Spinal cord (tissue), 9 donors: ENCODE measurements at regions not wholly inside any gene's neighbourhood (a gene's known extent, or its start where the extent isn't known, plus 50 kb on each side); places are given as distances from the start of the nearest gene placed in this dataset.

Experiments used
- DNase-seq, 6 donors: peaks; one replicate each; pipeline versions ENCODE4 v3.0.0 to v3.0.0-alpha.2; 2013 to 2015; ENCODE audit warnings: low spot score in 6 of 6, low read depth in 4 of 6
- H3K27ac ChIP-seq: one replicate; pipeline ENCODE4 v1.5.1; 2013; ENCODE audit warnings: low read depth, low read length, control low read depth
- H3K27me3 ChIP-seq: one replicate; pipeline ENCODE4 v1.6.1; 2013; ENCODE audit warnings: low read length; ENCODE audit not compliant: control insufficient read depth, insufficient read depth
- H3K36me3 ChIP-seq: one replicate; pipeline ENCODE4 v1.6.1; 2013; ENCODE audit warnings: low read length; ENCODE audit not compliant: control insufficient read depth, insufficient read depth
- H3K4me1 ChIP-seq: one replicate; pipeline ENCODE4 v1.6.1; 2013; ENCODE audit warnings: low read length; ENCODE audit not compliant: control insufficient read depth, insufficient read depth
- H3K4me3 ChIP-seq: one replicate; pipeline ENCODE4 v1.5.1; 2013; ENCODE audit warnings: low read depth, low read length, control low read depth
- H3K9me3 ChIP-seq: one replicate; pipeline ENCODE4 v1.6.1; 2013; ENCODE audit warnings: low read length; ENCODE audit not compliant: control insufficient read depth, insufficient read depth
- WGBS: methylation state at CpG from one replicate; pipeline ENCODE4 v1.1.5; 2013; ENCODE audit warnings: missing lambda C conversion rate; ENCODE audit not compliant: insufficient coverage; 5-methylcytosine and 5-hydroxymethylcytosine counted together
- donor health status: healthy.

DNA sequence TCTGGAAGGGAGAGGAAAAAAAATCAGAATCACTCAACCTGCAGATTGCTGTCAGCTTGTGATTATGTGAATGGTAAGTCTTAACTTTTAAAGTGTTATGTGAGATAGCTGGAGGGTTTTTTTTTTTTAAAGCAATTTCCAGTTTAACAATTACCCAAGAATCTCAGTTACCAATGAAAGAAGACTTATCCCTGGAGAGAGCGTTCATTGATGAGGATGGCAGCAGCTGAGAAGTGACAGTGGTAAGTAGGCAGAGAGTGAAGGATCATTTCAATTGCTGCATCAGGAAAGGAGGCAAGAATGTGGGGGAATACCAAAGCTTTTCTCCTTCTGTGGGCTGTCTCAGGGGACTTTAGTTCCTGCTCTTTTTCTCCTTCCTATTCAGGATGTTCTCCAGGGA, 370.2 kb upstream of the C9orf72 start:
- Histone ChIP-seq H3K36me3 (no peaks in the 10 kb centered on the region), H3K4me3 (no peak overlapping the region), H3K27me3 (no peaks in the 10 kb centered on the region), H3K4me1 (no peaks in the 10 kb centered on the region), H3K27ac (no peak overlapping the region), H3K9me3 (no peaks in the 10 kb centered on the region)
- WGBS = no CpG with 5 or more reads among the region's 1 CpG
- peak in 1 of 6 donors; percentile 51 for DNase-seq

DNA sequence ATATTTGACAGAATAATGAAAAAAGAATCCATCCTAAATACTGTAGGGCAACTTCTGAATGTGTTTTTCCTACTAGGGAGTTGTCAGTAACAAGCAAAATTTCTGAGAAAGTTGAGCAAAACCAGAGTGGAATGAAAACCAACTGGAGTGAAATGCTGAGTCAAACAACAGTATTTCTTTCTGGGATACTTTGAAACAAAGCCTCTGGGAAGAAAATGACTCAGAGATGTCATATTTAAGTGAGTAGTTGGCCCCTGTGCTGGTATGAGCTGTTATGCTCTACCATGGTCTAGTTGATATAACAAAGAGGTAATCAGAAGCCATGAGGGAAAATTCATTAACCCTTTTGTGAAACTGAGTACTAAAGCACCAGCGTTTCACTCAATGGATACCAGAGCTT, 372.1 kb upstream of the C9orf72 start:
- DNase-seq = no peak
- no CpG with 5 or more reads among the region's 1 CpG for WGBS
- Histone ChIP-seq H3K27ac (no peak overlapping the region), H3K4me3 (no peak overlapping the region), H3K27me3 (no peaks in the 10 kb centered on the region), H3K9me3 (no peaks in the 10 kb centered on the region), H3K36me3 (no peaks in the 10 kb centered on the region), H3K4me1 (no peaks in the 10 kb centered on the region)

DNA sequence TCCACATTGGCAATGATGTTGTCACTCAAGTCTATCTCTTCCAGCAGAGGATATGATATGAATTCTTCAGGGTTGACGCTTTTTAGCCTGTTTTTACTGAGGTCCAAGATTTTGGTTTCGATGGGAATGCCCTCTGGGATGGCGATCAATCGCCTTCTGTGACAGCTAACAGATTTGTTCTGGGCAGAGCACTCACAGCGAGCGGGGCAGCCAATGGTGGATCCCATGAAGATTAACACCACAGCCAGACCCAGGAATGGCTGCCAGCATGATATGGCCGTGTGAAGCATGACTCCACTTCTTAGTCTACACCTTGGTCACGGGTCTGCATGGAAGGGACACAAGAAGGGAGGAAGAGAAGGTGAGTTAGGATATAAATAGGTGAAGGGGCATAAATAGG, 377.1 kb upstream of the C9orf72 start:
- WGBS = 96% methylated on average over 6 of the region's 8 CpGs
- no peaks in the 10 kb centered on the region for H3K4me1 ChIP-seq
- no peaks in the 10 kb centered on the region for H3K36me3 ChIP-seq
- no peaks in the 10 kb centered on the region for H3K9me3 ChIP-seq
- no peak overlapping the region for H3K27ac ChIP-seq
- H3K27me3 ChIP-seq = no peaks in the 10 kb centered on the region
- no peak overlapping the region for H3K4me3 ChIP-seq
- DNase-seq = no peak

DNA sequence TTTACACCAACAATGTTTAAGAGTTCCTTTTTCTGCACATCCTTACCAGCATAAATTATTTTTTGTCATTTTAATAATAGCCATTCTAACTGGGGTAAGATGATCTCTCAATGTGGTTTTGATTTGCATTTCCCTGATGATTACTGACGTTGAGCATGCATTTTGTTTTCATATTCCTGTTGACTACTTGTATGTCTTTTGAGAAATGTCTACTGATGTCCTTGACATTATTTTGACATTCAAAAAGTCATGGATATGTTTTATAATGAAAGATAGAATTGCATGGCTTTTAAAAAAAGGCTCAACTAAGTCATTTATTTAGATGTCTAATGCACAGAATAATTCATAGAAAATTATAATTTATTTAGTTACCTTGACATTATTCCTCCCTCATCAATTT, 381.6 kb upstream of the C9orf72 start:
- DNase-seq = no peak
- no peaks in the 10 kb centered on the region for H3K27me3 ChIP-seq
- H3K36me3 ChIP-seq = no peaks in the 10 kb centered on the region
- H3K9me3 ChIP-seq = no peaks in the 10 kb centered on the region
- no peaks in the 10 kb centered on the region for H3K4me1 ChIP-seq
- no peak overlapping the region for H3K27ac ChIP-seq
- H3K4me3 ChIP-seq = no peak overlapping the region
- 80% methylated on average over 1 of the region's 1 CpG for WGBS

DNA sequence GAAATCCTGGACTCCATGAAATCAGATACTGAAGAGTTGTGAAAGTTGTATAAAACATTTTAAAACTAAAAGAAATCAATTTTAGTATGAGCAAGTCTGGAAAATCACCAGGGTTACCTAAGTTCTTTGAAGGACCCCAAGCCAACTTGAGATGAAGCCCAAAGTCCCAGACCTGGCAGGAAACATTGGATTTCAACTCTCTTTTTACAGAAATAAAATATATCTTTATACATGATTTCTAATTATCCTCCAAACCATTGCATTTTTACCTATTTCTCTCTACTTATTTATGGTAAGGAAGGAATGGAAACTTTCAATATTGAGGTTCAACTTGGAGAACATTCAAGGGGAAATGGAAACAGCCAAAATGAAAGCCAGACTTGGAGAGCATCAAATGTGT, 390.6 kb upstream of the C9orf72 start:
- Histone ChIP-seq H3K27me3 (no peaks in the 10 kb centered on the region), H3K4me3 (no peak overlapping the region), H3K36me3 (no peaks in the 10 kb centered on the region), H3K4me1 (no peaks in the 10 kb centered on the region), H3K27ac (no peak overlapping the region), H3K9me3 (no peaks in the 10 kb centered on the region)
- DNase-seq = no peak

DNA sequence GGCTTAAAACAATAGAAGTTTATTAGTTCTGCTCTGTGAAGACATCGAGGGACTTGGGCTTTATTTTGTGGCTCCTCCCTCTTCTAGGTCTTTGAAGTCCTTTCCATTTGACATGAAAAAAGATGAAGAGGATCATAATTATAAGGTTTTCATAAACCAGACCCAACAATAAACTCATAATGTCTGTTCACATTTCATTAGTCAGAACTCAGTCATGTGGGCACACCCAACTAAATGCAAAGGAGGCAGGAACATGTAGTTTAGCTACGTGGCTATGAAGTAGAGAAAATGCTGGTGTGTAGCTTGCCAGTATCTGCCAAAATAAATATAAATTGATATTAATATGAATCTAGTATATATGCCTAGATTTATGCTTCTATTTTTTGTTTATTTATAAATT, 393.9 kb upstream of the C9orf72 start:
- no peaks in the 10 kb centered on the region for H3K27me3 ChIP-seq
- no peak overlapping the region for H3K27ac ChIP-seq
- no CpG with 5 or more reads among the region's 2 CpGs for WGBS
- no peak overlapping the region for H3K4me3 ChIP-seq
- DNase-seq = no peak
- H3K36me3 ChIP-seq = no peaks in the 10 kb centered on the region
- no peaks in the 10 kb centered on the region for H3K4me1 ChIP-seq
- H3K9me3 ChIP-seq = no peaks in the 10 kb centered on the region

DNA sequence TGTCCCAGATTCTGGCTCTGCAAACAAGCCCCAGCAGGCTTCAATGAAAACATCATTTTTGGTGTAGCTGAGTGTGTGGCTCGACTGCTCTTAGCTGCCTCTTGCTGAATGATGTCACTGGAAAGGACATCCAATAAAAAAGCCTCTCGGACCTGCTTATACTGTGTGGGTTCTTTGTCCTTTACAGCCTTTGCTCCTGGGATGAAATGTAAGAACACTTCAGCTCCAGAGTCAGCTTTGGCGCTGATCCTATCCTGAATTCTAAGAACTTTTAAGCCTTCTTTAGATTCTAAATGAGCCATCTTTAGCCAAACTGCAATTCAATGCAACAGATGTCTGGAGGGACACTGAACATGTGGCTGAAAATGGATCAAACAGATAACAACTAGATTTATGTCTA, 404.6 kb upstream of the C9orf72 start:
- Histone ChIP-seq H3K9me3 (no peaks in the 10 kb centered on the region), H3K4me3 (no peak overlapping the region), H3K36me3 (no peaks in the 10 kb centered on the region), H3K4me1 (no peaks in the 10 kb centered on the region), H3K27ac (no peak overlapping the region), H3K27me3 (no peaks in the 10 kb centered on the region)
- 0% methylated on average over 2 of the region's 3 CpGs for WGBS
- DNase-seq = peak in 5 of 6 donors; percentile 18 to 67 (median 33)

DNA sequence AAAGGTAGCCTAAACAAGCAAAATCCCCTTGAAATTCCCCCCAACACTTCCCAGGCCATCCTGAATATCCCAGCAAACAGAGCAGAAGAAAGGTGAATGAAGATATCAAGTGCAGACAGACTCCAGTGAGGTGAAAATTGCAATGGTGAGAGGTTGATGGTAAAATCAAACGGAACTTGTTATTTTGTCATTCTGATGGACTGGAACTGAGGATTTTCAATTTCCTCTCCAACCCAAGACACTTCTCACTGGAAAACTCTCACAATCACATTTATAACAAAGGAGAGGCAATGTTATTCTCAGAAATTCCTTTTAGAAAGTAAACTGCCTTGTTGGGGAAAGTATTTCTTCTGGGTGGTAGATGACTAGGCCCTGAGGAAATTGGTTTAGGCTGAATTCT, 412.4 kb upstream of the C9orf72 start:
- no CpG with 5 or more reads among the region's 1 CpG for WGBS
- DNase-seq = no peak

DNA sequence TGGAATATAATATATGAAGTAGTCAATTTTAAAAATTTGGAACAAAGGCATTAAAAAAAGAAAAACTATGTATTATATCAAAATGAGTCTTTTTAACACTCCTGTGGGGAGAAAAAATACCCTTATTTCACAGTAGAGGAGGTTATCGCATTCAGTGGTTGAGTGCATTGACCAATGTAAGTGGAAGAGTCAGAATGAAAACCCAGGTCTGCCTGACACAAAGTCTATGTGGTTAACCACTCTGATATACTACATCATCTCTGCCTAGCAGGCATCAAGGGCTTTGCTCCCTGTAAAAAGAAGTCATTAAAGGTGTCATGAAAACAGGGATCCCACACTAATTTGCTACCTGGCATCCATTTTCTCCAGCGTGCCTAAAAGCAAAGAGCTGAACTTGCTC, 417.2 kb upstream of the C9orf72 start:
- no peaks in the 10 kb centered on the region for H3K9me3 ChIP-seq
- H3K36me3 ChIP-seq = no peaks in the 10 kb centered on the region
- H3K4me1 ChIP-seq = no peaks in the 10 kb centered on the region
- H3K27me3 ChIP-seq = no peaks in the 10 kb centered on the region
- DNase-seq = no peak
- WGBS = 78% methylated on average over 1 of the region's 2 CpGs
- H3K4me3 ChIP-seq = no peak overlapping the region
- no peak overlapping the region for H3K27ac ChIP-seq

More for the DNA sequence above, 412.4 kb upstream of the C9orf72 start:
- H3K4me1 ChIP-seq = no peaks in the 10 kb centered on the region
- no peak overlapping the region for H3K27ac ChIP-seq
- H3K9me3 ChIP-seq = no peaks in the 10 kb centered on the region
- H3K36me3 ChIP-seq = no peaks in the 10 kb centered on the region
- H3K4me3 ChIP-seq = no peak overlapping the region
- no peaks in the 10 kb centered on the region for H3K27me3 ChIP-seq

DNA sequence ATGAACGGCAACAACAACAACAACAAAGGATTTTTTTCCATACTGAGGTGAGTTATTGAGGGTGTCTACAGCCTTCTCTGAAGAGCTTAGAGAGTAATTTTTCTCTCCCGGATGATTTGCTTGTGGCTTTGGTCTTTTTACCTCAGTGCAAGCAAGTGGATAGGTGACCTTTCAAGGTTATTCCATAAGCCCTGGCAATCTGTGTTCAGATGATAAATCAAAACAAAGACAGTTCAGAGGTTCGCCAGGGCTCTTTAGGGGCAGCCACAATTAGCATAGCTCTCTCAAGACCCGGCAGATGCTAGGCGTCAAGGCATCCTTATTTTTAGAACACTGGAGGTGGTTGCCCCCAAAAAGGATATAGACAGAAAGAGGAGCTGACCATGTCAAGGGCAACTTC, 417.9 kb upstream of the C9orf72 start:
- Histone ChIP-seq H3K4me3 (no peak overlapping the region), H3K27me3 (no peaks in the 10 kb centered on the region), H3K36me3 (no peaks in the 10 kb centered on the region), H3K27ac (no peak overlapping the region), H3K4me1 (no peaks in the 10 kb centered on the region), H3K9me3 (no peaks in the 10 kb centered on the region)
- DNase-seq = no peak
- 70% methylated on average over 4 of the region's 5 CpGs for WGBS
